Skeletal muscle tissue (tissue), 3 donors: ENCODE measurements at regions not wholly inside any gene's neighbourhood (a gene's known extent, or its start where the extent isn't known, plus 50 kb on each side); places are given as distances from the start of the nearest gene placed in this dataset.
"Not testable (repeated sequence)": the region's sequence is repeated elsewhere in the genome, so short reads cannot be mapped to it uniquely, and the experiment has no call there.

Experiments
- H3K27ac ChIP-seq: one replicate; pipeline ENCODE4 v1.7.0; 2013; ENCODE audit warnings: mild to moderate bottlenecking, low read depth, low read length, inconsistent platforms
- H3K27me3 ChIP-seq, 3 donors: one replicate each; pipeline ENCODE4 v1.7.0; 2013; ENCODE audit warnings: low read length in 3 of 3; ENCODE audit not compliant: control insufficient read depth in 3 of 3, insufficient read depth in 3 of 3
- H3K36me3 ChIP-seq, 3 donors: one replicate each; pipeline ENCODE4 v1.7.0; 2013; ENCODE audit warnings: low read length in 3 of 3; ENCODE audit not compliant: control insufficient read depth in 3 of 3, insufficient read depth in 3 of 3
- H3K4me1 ChIP-seq, 3 donors: one replicate each; pipeline ENCODE4 v1.7.0; 2013; ENCODE audit warnings: low read length in 3 of 3, mild to moderate bottlenecking in 3 of 3; ENCODE audit not compliant: control insufficient read depth in 3 of 3, insufficient read depth in 3 of 3
- H3K4me3 ChIP-seq, 3 donors: one replicate each; pipeline ENCODE4 v1.7.0; 2013; ENCODE audit warnings: low read length in 3 of 3
- H3K9ac ChIP-seq, 3 donors: one replicate each; pipeline ENCODE4 v1.7.0; 2013; ENCODE audit warnings: low read length in 3 of 3, mild to moderate bottlenecking in 3 of 3, moderate library complexity in 2 of 3, low read depth in 1 of 3
- H3K9me3 ChIP-seq, 3 donors: one replicate each; pipeline ENCODE4 v1.7.0; 2013; ENCODE audit warnings: low read length in 3 of 3; ENCODE audit not compliant: control insufficient read depth in 3 of 3
- donor health status: Osteomylitis.

DNA sequence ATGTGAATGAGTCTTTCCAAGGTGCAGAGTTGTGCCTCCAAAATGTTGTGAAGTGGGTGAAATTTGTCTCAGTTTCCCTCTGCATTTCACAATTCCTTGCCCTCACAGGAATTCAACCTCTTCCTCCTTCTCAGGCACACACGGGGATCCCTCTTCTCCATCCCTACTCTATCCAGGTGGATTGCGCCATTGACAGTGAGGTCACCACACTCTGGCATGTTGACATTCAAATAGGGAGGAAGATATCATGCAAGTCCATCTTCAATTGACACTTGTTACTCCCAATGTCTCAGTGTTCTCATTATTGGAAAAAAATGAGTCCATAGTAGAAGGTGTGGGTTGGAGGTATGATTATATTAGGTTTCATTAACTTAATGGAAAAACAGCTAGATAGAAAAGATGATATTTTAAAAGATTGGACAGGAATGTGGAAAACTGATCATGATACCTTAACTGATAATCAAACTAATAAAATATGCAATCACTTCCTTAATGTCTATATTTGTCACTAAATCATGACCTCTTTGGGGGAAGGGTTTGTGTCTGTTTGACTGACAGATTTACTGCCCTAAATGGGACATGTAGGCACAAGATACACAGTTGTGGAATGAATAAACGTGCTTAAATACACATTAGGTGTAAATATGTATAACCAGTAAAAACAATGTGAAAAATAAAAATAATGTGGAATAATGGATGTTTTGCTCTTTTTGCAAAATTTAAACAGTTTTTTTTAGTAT is 213.8 kb upstream of the SLC8A1 start:
- Histone ChIP-seq H3K9ac (no peak overlapping the region), H3K4me3 (no peak overlapping the region), H3K36me3 (no peaks in the 10 kb centered on the region), H3K9me3 (no peaks in the 10 kb centered on the region), H3K27me3 (no peaks in the 10 kb centered on the region), H3K4me1 (no peaks in the 10 kb centered on the region), H3K27ac (no peak overlapping the region)

DNA sequence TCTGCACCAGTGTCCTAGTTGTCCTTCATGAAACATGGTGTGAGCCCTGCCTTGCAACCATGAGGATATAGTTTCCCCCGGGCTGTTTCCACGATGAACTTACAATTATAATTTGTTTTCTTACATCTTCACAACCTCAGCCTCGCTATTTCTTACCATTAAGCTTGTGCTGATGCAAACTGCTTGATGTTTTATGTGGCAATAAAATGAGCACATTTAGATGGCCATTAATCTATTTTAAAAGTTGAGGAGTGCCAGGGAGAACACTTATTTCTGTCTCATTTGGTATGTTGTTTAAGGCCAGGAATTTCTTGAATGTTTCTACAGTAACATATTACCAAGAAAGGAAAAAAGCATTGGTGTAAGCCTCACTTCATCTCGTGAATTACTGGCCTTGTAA is 214.5 kb upstream of the SLC8A1 start:
- Histone ChIP-seq H3K36me3 (no peaks in the 10 kb centered on the region), H3K27ac (no peak overlapping the region), H3K9me3 (no peaks in the 10 kb centered on the region), H3K27me3 (no peaks in the 10 kb centered on the region), H3K9ac (no peak overlapping the region), H3K4me1 (no peaks in the 10 kb centered on the region), H3K4me3 (no peak overlapping the region)

DNA sequence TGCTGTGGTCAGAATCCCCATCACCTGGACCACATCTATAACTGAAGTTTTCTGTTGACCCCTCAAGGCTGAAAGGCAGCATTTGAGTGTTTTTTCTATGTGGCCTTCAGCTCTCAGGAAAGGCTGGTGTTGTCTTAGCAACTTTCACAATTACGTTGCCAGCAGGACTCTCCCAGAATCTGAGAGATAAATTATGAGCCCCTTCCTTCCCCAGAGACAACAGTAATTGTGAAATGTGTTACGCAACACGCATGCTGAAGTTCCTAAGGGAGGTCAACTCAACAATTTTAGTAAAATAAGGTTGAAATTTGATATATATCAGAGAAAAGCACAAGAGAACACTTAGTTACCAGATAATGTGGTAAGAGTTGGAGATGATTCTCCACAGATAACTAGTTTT is 216.5 kb upstream of the SLC8A1 start:
- Histone ChIP-seq H3K36me3 (no peaks in the 10 kb centered on the region), H3K4me3 (no peak overlapping the region), H3K9ac (no peak overlapping the region), H3K4me1 (no peaks in the 10 kb centered on the region), H3K27ac (no peak overlapping the region), H3K9me3 (no peaks in the 10 kb centered on the region), H3K27me3 (no peaks in the 10 kb centered on the region)

DNA sequence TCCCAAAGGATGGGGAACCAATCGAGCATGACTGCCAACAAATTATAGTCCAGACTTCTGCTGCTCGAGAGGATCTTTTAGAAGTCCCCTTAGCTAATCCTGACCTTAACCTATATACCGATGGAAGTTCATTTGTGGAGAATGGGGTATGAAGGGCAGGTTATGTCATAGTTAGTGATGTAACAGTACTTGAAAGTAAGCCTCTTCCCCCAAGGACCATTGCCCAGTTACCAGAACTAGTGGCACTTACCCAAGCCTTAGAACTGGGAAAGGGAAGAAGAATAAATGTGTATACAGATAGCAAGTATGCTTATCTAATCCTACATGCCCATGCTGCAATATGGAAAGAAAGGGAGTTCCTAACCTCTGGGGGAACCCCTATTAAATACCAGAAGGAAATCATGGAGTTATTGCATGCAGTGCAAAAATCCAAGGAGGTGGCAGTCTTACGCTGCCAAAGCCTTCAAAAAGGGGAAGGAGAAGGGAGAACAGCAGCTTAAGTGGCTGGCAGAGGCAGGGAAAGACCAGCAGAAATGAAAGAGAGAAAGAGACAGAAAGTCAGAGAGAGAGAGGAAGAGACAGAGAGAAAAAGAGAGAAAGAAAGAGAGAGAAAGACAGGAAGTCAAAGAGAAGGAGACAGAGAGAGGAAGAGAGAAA is 224.4 kb upstream of the SLC8A1 start:
- H3K4me3 ChIP-seq, H3K36me3 ChIP-seq, H3K9me3 ChIP-seq, H3K4me1 ChIP-seq, H3K27ac ChIP-seq, H3K9ac ChIP-seq, H3K27me3 ChIP-seq: not testable (repeated sequence)

DNA sequence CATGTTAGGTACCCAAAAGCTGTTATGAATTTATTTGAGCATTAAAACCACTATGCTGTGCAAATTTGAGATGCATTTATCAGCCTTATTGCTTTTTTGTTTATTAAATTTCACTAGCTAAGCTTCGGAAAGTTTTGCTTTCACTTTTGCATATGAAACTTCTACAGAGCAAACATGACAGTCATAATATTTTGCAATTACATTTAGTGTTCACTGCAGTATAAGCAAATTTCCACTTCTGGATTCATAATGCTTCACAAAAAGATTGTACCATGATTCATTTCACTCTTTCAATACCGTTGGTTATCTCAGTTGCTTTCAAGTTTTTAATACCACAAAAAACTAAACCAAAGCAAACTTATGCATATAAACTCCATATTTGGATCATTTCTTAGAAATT is 228.7 kb upstream of the SLC8A1 start:
- Histone ChIP-seq H3K36me3 (no peaks in the 10 kb centered on the region), H3K4me3 (peak overlapping the region in 1 of 3 donors; percentile 24), H3K27me3 (no peaks in the 10 kb centered on the region), H3K9me3 (no peaks in the 10 kb centered on the region), H3K27ac (no peak overlapping the region), H3K9ac (no peak overlapping the region), H3K4me1 (no peaks in the 10 kb centered on the region)

DNA sequence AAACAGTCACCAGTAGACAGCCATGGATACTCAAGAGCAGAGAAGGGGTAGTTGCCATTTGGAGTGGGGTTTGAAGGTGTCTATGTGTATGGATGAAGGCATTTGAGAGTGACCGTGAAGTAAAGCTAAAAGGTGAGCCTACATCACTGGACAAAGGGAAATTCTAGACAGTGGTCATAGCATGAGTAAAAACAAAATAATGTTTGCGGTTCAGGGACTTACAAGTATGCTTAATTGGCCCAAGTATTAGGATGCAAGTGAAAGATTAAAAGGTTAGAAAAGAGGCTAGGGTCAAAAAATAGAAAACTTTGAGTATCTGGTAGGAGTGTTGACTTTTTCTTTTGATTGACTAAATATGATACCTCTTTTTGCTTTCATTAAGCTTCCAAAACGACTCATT is 238.1 kb upstream of the SLC8A1 start:
- no peaks in the 10 kb centered on the region for H3K4me1 ChIP-seq
- no peak overlapping the region for H3K9ac ChIP-seq
- no peaks in the 10 kb centered on the region for H3K36me3 ChIP-seq
- H3K4me3 ChIP-seq, result no peak overlapping the region
- no peak overlapping the region for H3K27ac ChIP-seq
- H3K9me3 ChIP-seq, result no peaks in the 10 kb centered on the region
- no peaks in the 10 kb centered on the region for H3K27me3 ChIP-seq

DNA sequence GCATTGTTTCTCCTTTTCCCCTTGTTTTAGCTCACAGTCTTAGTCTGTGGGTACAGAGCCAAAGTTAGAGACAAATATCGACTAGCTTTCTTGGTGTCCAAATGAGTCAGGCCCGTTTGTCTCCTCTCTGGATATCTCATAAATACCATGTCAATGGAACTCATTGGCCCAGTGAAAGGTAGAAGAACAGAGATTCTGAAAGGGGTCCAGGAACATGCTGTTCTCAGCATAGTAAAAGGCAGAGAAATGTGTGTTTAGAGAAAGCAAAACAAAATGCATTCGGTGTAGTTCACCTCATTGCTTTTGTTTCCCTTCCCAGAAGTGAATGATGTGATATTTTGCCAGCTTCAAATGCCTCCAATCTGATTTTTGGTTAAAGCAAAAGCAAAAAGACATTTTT is 238.6 kb upstream of the SLC8A1 start:
- Histone ChIP-seq H3K4me1 (no peaks in the 10 kb centered on the region), H3K4me3 (no peak overlapping the region), H3K9me3 (no peaks in the 10 kb centered on the region), H3K36me3 (no peaks in the 10 kb centered on the region), H3K27ac (no peak overlapping the region), H3K27me3 (no peaks in the 10 kb centered on the region), H3K9ac (no peak overlapping the region)

DNA sequence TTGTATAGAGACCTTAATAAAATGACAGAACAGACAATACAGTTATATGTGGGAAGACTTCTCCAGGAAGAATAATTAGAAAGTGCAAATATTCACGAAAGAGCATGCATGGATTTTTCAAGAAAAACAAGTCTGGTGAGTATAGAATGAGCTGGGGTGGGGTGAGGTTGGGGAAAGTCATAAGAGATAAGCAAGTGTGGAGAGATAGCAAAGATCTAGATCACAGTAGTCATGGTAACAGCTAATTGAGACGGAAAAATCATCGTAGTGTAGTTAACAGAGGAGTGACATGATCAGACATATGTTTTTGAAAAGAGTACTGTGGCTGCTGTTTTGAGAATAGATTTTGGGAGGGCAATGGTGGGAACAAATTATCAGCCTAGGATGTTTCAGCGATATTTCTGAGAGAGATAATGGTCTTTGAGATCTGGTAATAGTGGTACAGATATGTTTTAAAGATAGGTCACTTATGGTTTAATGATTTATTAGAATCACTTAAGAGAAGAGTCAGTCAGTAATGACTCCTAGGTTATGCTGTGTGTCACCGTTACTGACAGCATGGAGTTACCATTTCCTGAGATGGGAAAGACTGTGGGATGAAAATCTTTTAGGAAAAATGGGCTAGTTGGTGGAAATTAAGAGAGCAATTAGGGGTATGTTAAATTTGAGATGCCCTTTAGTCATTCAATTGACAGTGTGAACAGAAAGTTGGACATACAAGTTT is 248.5 kb upstream of the SLC8A1 start:
- Histone ChIP-seq H3K4me1 (no peaks in the 10 kb centered on the region), H3K27me3 (no peaks in the 10 kb centered on the region), H3K4me3 (no peak overlapping the region), H3K36me3 (no peaks in the 10 kb centered on the region), H3K27ac (no peak overlapping the region), H3K9me3 (no peaks in the 10 kb centered on the region), H3K9ac (no peak overlapping the region)

DNA sequence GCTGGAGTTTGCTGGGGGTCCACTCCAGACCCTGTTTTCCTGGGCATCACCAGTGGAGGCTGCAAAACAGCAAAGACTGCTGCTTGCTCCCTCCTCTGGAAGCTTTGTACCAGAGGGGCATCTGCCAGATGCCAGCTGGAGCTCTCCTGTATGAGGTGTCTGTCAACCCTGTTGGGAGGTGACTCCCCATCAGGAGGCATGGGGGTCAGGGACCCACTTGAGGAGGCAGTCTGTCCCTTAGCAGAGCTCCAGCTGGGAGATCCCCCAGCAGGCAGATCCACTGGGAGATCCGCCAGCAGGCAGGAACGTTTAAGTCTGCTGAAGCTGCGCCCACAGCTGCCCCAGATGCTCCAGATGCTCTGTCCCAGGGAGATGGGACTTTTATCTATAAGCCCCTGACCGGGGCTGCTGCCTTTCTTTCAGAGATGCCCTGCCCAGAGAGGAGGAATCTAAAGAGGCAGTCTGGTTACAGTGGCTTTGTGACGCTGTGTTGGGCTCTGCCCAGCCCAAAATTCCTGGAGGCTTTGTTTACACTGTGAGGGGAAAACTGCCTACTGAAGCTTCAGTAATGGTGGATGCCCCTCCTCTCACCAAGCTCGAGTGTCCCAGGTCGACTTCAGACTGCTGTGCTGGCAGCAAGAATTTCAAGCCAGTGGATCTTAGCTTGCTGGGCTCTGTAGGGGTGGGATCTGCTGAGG is 260.5 kb upstream of the SLC8A1 start:
- not testable (repeated sequence) for H3K9ac ChIP-seq, H3K27me3 ChIP-seq, H3K4me3 ChIP-seq, H3K4me1 ChIP-seq, H3K9me3 ChIP-seq, H3K27ac ChIP-seq, H3K36me3 ChIP-seq

DNA sequence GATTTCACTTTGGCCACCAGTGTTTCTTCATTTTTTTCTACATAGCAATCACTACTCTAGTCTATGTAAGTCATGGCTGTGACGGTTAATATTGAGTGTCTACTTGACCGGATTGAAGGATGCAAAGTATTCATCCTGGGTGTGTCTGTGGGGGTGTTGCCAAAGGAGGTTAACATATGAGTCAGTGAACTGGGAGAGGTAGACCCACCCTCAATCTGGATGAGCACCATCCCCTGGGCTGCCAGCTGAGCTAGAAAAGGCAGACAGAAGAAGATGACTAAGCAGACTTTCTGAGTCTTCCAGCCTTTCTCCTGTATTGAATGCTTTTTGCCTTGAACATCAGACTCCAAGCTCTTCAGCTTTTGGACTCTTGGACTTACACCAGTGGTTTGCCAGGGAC is 265.0 kb upstream of the SLC8A1 start:
- Histone ChIP-seq H3K27ac (no peak overlapping the region), H3K4me1 (no peaks in the 10 kb centered on the region), H3K27me3 (no peaks in the 10 kb centered on the region), H3K9me3 (no peaks in the 10 kb centered on the region), H3K9ac (no peak overlapping the region), H3K4me3 (no peak overlapping the region), H3K36me3 (no peaks in the 10 kb centered on the region)
